Hypothalamus (tissue), 51 donors: ENCODE measurements at regions not wholly inside any gene's neighbourhood (a gene's known extent, or its start where the extent isn't known, plus 50 kb on each side); places are given as distances from the start of the nearest gene placed in this dataset.
A peak's percentile ranks its signal among the peaks of the same experiment; 100 is the strongest.

Experiments used
- DNase-seq, 51 donors: peaks; one replicate each; lab custom pipeline; 2025; lab: John Stamatoyannopoulos, UW

GRCh38 chr5:168195110-168195509, 96.3 kb upstream of the WWC1 start:
- no peak for DNase-seq

- DNase-seq, result no peak
These were observed 93.1 kb upstream of the WWC1 start for GRCh38 chr5:168198359-168198758.

- no peak for DNase-seq
These were observed 88.4 kb upstream of the WWC1 start for GRCh38 chr5:168202996-168203395.

- DNase-seq, result no peak
These were observed 87.3 kb upstream of the WWC1 start for GRCh38 chr5:168204165-168204564.

- DNase-seq, result peak in 1 of 51 donors; percentile 11
These were observed 83.9 kb upstream of the WWC1 start for GRCh38 chr5:168207450-168208029.

GRCh38 chr5:168209244-168209995, 82.0 kb upstream of the WWC1 start:
- DNase-seq, result no peak

- DNase-seq, result no peak
These were observed 81.4 kb upstream of the WWC1 start for GRCh38 chr5:168209997-168210396.

GRCh38 chr5:168211245-168211644, 80.2 kb upstream of the WWC1 start:
- no peak for DNase-seq

- DNase-seq, result no peak
These were observed 79.5 kb upstream of the WWC1 start for GRCh38 chr5:168211936-168212335.

GRCh38 chr5:168214071-168214470, 77.4 kb upstream of the WWC1 start:
- DNase-seq, result no peak

GRCh38 chr5:168214886-168215285, 76.6 kb upstream of the WWC1 start:
- no peak for DNase-seq

- no peak for DNase-seq
These were observed 75.8 kb upstream of the WWC1 start for GRCh38 chr5:168215646-168216045.

- DNase-seq, result no peak
These were observed 74.5 kb upstream of the WWC1 start for GRCh38 chr5:168216989-168217388.

GRCh38 chr5:168217497-168217896, 73.9 kb upstream of the WWC1 start:
- no peak for DNase-seq

GRCh38 chr5:168218746-168219145, 72.7 kb upstream of the WWC1 start:
- DNase-seq, result no peak

GRCh38 chr5:168219515-168220410, 71.7 kb upstream of the WWC1 start:
- DNase-seq, result peak in 32 of 51 donors; percentile 3 to 80 (median 24)

GRCh38 chr5:168224085-168224484, 67.4 kb upstream of the WWC1 start:
- DNase-seq, result no peak

GRCh38 chr5:168226012-168226411, 65.4 kb upstream of the WWC1 start:
- no peak for DNase-seq

GRCh38 chr5:168227001-168227400, 64.4 kb upstream of the WWC1 start:
- no peak for DNase-seq

- no peak for DNase-seq
These were observed 63.4 kb upstream of the WWC1 start for GRCh38 chr5:168227973-168228615.

- DNase-seq, result no peak
These were observed 62.8 kb upstream of the WWC1 start for GRCh38 chr5:168228668-168229067.
